ENCODE measurements at regions not wholly inside any gene's neighbourhood (a gene's known extent, or its start where the extent isn't known, plus 50 kb on each side); places are given as distances from the start of the nearest gene placed in this dataset.

GRCh38 chrX:4708970-4709760 lies 995.7 kb upstream of the PRKX start:
- BruUV-seq (replicated peaks), result no TSS peak
- H3K4me1 Mint-ChIP-seq (ENCODE audit: low read depth, unreplicated experiment), result peaks cover 27% of the 10 kb centered on the region
- peaks cover 16% of the 10 kb centered on the region for H3K36me3 Mint-ChIP-seq (ENCODE audit: insufficient read depth, unreplicated experiment)
- DNase-seq, result peak; percentile 67
- H3K9me3 Mint-ChIP-seq (ENCODE audit: low read depth, unreplicated experiment), result peaks cover 3% of the 10 kb centered on the region
- intact Hi-C loops (cut with micrococcal nuclease; ENCODE audit: unreplicated experiment), result loop anchor here (5.0 kb wide), 1 partner anchor 37 kb away; no protein-coding TSS in a partner anchor
- H3K27ac Mint-ChIP-seq (ENCODE audit: unreplicated experiment), result peak overlapping the region; percentile 91
- CTCF ChIA-PET, result no interaction called here
- peak overlapping the region; percentile 27 for H3K4me3 Mint-ChIP-seq (ENCODE audit: low read depth, unreplicated experiment)
- no peaks in the 10 kb centered on the region for H3K27me3 Mint-ChIP-seq (ENCODE audit: unreplicated experiment)
- no peak for TF ChIP-seq CTCF (IDR thresholded peaks at IDR 0.05; ENCODE audit: unreplicated experiment)

DNA sequence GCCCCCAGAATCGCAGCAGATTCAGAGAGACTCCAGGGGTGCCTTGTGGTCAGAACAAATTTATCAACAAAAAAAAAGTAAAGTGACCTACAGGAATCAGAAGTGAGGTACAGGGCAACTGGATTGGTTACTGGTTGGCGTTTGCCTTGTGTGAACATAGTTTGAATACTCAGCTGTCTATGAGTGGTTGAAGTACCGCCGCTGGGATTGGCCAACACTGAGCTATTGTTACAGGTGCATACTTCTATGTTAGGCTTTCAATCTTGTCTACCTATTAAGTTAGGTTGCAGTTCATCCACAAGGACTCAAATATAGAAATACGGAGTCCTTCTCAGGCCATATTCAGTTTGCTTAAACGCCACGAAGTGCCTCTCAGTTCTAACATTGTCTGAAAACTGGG lies 993.5 kb upstream of the PRKX start:
- BruUV-seq (replicated peaks), result no TSS peak
- Mint-ChIP-seq H3K27ac (ENCODE audit: unreplicated experiment) (no peak overlapping the region), H3K4me3 (ENCODE audit: low read depth, unreplicated experiment) (no peak overlapping the region), H3K4me1 (ENCODE audit: low read depth, unreplicated experiment) (peaks cover 27% of the 10 kb centered on the region), H3K27me3 (ENCODE audit: unreplicated experiment) (no peaks in the 10 kb centered on the region), H3K9me3 (ENCODE audit: low read depth, unreplicated experiment) (peaks cover 3% of the 10 kb centered on the region), H3K36me3 (ENCODE audit: insufficient read depth, unreplicated experiment) (peaks cover 16% of the 10 kb centered on the region)
- DNase-seq, result no peak
- CTCF ChIA-PET, result interaction anchor here (0.6 kb wide), 1 partner anchor 228 kb away, joined by 3 read pairs; no protein-coding TSS in a partner anchor
- no peak for TF ChIP-seq CTCF (IDR thresholded peaks at IDR 0.05; ENCODE audit: unreplicated experiment)
- intact Hi-C loops (cut with micrococcal nuclease; ENCODE audit: unreplicated experiment), result loop anchor here (5.0 kb wide), 1 partner anchor 35 kb away; no protein-coding TSS in a partner anchor

- no peak for TF ChIP-seq CTCF (IDR thresholded peaks at IDR 0.05; ENCODE audit: unreplicated experiment)
- intact Hi-C loops (cut with micrococcal nuclease; ENCODE audit: unreplicated experiment), result no loop called here
- CTCF ChIA-PET, result no interaction called here
- no peak overlapping the region for H3K4me3 Mint-ChIP-seq (ENCODE audit: low read depth, unreplicated experiment)
- no TSS peak for BruUV-seq (replicated peaks)
- no peak for DNase-seq
- no peak overlapping the region for H3K27ac Mint-ChIP-seq (ENCODE audit: unreplicated experiment)
- no peaks in the 10 kb centered on the region for H3K4me1 Mint-ChIP-seq (ENCODE audit: low read depth, unreplicated experiment)
- no peaks in the 10 kb centered on the region for H3K36me3 Mint-ChIP-seq (ENCODE audit: insufficient read depth, unreplicated experiment)
- H3K9me3 Mint-ChIP-seq (ENCODE audit: low read depth, unreplicated experiment), result no peaks in the 10 kb centered on the region
- H3K27me3 Mint-ChIP-seq (ENCODE audit: unreplicated experiment), result no peaks in the 10 kb centered on the region
Observed at GRCh38 chrX:4690521-4690920, 977.1 kb upstream of the PRKX start.

GRCh38 chrX:4682636-4683035 lies 969.2 kb upstream of the PRKX start:
- no peak for DNase-seq
- BruUV-seq (replicated peaks), result no TSS peak
- Mint-ChIP-seq H3K36me3 (ENCODE audit: insufficient read depth, unreplicated experiment) (no peaks in the 10 kb centered on the region), H3K4me1 (ENCODE audit: low read depth, unreplicated experiment) (no peaks in the 10 kb centered on the region), H3K9me3 (ENCODE audit: low read depth, unreplicated experiment) (no peaks in the 10 kb centered on the region), H3K27ac (ENCODE audit: unreplicated experiment) (no peak overlapping the region), H3K4me3 (ENCODE audit: low read depth, unreplicated experiment) (no peak overlapping the region), H3K27me3 (ENCODE audit: unreplicated experiment) (no peaks in the 10 kb centered on the region)
- intact Hi-C loops (cut with micrococcal nuclease; ENCODE audit: unreplicated experiment), result no loop called here
- CTCF ChIA-PET, result no interaction called here
- TF ChIP-seq CTCF (IDR thresholded peaks at IDR 0.05; ENCODE audit: unreplicated experiment), result no peak

Measured in Calu3 (cell line).